ENCODE measurements at regions not wholly inside any gene's neighbourhood (a gene's known extent, or its start where the extent isn't known, plus 50 kb on each side); places are given as distances from the start of the nearest gene placed in this dataset.

- no peaks in the 10 kb centered on the region for H3K79me2 ChIP-seq (ENCODE audit: insufficient read depth, low read length)
- no peaks in the 10 kb centered on the region; a peak in 1 of 5 replicates for H3K27me3 ChIP-seq (ENCODE audit: control insufficient read depth in 1 of 2, insufficient read depth in 2 of 2, low read length in 2 of 2)
- intact Hi-C loops (cut with micrococcal nuclease; ENCODE audit: unreplicated experiment): loop anchor here (1.0 to 2.0 kb wide), 2 partner anchors 69 to 220 kb away; no protein-coding TSS in a partner anchor
- H4K20me1 ChIP-seq (ENCODE audit: insufficient read depth, low read length): no peaks in the 10 kb centered on the region
- H3K27ac ChIP-seq (ENCODE audit: extremely low read length, insufficient read depth, low read length): no peak overlapping the region
- no peaks in the 10 kb centered on the region for H3K36me3 ChIP-seq (replicated peaks in 1 of 2; ENCODE audit: control insufficient read depth in 1 of 2, insufficient read depth in 2 of 2, low read length in 2 of 2)
- FAIRE-seq (no peak), DNase-seq (ENCODE audit: low spot score) (no peak), ATAC-seq (no peak)
- H3K4me3 ChIP-seq (replicated peaks in 1 of 3; ENCODE audit: insufficient read depth in 1 of 3, low read depth in 2 of 3, low read length in 3 of 3): no peak overlapping the region
- no peak overlapping the region for H2AFZ ChIP-seq (ENCODE audit: low read length)
- H3K4me2 ChIP-seq (ENCODE audit: low read depth, low read length): no peak overlapping the region
- 100% methylated on average over 1 of the region's 1 CpG for WGBS (ENCODE audit: low lambda C conversion rate)
- peaks cover 9% of the 10 kb centered on the region for H3K4me1 ChIP-seq (ENCODE audit: insufficient read depth, low read length)
- ChIA-PET CTCF (ENCODE audit: low intra/inter-chr PET ratio, low total read pairs) (interaction anchor here (0.7 to 2.8 kb wide), 3 partner anchors 55 to 220 kb away, joined by 3 to 42 read pairs (median 5); no protein-coding TSS in a partner anchor), POLR2A (no interaction called here)
- H3K9ac ChIP-seq (ENCODE audit: insufficient read depth, low read depth, low read length): no peak overlapping the region
- in situ Hi-C loops (cut with HindIII; ENCODE audit: extremely low pct_ligation_motif_present, low pct_unique_long_range_greater_than_20kb): loop anchor here (10.0 to 25.0 kb wide), 2 partner anchors 219 to 872 kb away; no protein-coding TSS in a partner anchor
- TF ChIP-seq TSC22D2 (CRISPR knock-in tag; IDR thresholded peaks at IDR 0.05; ENCODE audit: borderline replicate concordance) (no peak), ZNF44 (CRISPR knock-in tag; IDR thresholded peaks at IDR 0.05) (no peak), MYPOP (CRISPR knock-in tag; IDR thresholded peaks at IDR 0.05) (no peak), FOXC1 (CRISPR knock-in tag; IDR thresholded peaks at IDR 0.05; ENCODE audit: borderline replicate concordance) (no peak), REL (CRISPR knock-in tag; conservative IDR thresholded peaks at IDR 0.05) (no peak), HOXA3 (CRISPR knock-in tag; IDR thresholded peaks at IDR 0.05) (no peak), XRCC5 (optimal IDR thresholded peaks at IDR 0.05; ENCODE audit: low read length) (no peak), E2F2 (CRISPR knock-in tag; IDR thresholded peaks at IDR 0.05; ENCODE audit: borderline replicate concordance) (no peak), ZNF574 (CRISPR knock-in tag; IDR thresholded peaks at IDR 0.05) (no peak), ZNF672 (CRISPR knock-in tag; IDR thresholded peaks at IDR 0.05) (no peak), ZNF646 (CRISPR knock-in tag; IDR thresholded peaks at IDR 0.05) (no peak)
- no peaks in the 10 kb centered on the region; the same call in 1 of the 2 replicates for H3K9me3 ChIP-seq (ENCODE audit: low read length)
- BruUV-seq (replicated peaks): no TSS peak
Measured at GRCh38 chr11:13183826-13184196, 93.8 kb upstream of the BMAL1 start.

Measured in HepG2 (cell line).